ENCODE measurements at regions not wholly inside any gene's neighbourhood (a gene's known extent, or its start where the extent isn't known, plus 50 kb on each side); places are given as distances from the start of the nearest gene placed in this dataset.
"Not testable (repeated sequence)": the region's sequence is repeated elsewhere in the genome, so short reads cannot be mapped to it uniquely, and the experiment has no call there.

DNA sequence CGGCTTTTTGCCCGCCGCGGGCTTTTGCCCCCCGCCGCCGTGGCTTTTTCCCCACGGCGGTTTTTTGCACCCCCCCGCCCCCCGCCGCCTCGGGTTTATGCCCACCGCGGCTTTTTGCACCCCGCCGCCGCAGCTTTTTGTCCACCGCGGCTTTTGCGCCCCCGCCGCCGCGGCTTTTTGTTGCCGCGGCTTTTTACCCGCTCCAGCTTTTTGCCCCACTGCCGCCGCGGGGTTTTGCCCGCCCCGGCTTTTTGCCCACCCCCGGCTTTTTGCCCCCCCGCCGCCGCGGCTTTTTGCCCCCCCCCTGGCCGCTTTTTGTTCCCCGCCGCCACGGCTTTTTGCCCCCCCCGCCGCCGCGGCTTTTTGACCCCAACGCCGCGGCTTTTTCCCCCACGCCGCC lies 2785.8 kb downstream of the RPIA start:
- TF ChIP-seq EZH2 (IDR thresholded peaks at IDR 0.05; ENCODE audit: low read depth, unreplicated experiment); POLR2AphosphoS5 (IDR thresholded peaks at IDR 0.05; ENCODE audit: low read depth); CREB1 (CRISPR knock-in tag; IDR thresholded peaks at IDR 0.05; ENCODE audit: low read depth); JUNB (IDR thresholded peaks at IDR 0.05; ENCODE audit: unreplicated experiment); ZNF331 (CRISPR knock-in tag; IDR thresholded peaks at IDR 0.05; ENCODE audit: low read depth): not testable (repeated sequence)
- TF ChIP-seq, protein P1, sequence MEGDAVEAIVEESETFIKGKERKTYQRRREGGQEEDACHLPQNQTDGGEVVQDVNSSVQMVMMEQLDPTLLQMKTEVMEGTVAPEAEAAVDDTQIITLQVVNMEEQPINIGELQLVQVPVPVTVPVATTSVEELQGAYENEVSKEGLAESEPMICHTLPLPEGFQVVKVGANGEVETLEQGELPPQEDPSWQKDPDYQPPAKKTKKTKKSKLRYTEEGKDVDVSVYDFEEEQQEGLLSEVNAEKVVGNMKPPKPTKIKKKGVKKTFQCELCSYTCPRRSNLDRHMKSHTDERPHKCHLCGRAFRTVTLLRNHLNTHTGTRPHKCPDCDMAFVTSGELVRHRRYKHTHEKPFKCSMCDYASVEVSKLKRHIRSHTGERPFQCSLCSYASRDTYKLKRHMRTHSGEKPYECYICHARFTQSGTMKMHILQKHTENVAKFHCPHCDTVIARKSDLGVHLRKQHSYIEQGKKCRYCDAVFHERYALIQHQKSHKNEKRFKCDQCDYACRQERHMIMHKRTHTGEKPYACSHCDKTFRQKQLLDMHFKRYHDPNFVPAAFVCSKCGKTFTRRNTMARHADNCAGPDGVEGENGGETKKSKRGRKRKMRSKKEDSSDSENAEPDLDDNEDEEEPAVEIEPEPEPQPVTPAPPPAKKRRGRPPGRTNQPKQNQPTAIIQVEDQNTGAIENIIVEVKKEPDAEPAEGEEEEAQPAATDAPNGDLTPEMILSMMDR (conservative IDR thresholded peaks at IDR 0.05; ENCODE audit: low read depth in 2 of 2) = not testable (repeated sequence)
- TF ChIP-seq, protein P2, sequence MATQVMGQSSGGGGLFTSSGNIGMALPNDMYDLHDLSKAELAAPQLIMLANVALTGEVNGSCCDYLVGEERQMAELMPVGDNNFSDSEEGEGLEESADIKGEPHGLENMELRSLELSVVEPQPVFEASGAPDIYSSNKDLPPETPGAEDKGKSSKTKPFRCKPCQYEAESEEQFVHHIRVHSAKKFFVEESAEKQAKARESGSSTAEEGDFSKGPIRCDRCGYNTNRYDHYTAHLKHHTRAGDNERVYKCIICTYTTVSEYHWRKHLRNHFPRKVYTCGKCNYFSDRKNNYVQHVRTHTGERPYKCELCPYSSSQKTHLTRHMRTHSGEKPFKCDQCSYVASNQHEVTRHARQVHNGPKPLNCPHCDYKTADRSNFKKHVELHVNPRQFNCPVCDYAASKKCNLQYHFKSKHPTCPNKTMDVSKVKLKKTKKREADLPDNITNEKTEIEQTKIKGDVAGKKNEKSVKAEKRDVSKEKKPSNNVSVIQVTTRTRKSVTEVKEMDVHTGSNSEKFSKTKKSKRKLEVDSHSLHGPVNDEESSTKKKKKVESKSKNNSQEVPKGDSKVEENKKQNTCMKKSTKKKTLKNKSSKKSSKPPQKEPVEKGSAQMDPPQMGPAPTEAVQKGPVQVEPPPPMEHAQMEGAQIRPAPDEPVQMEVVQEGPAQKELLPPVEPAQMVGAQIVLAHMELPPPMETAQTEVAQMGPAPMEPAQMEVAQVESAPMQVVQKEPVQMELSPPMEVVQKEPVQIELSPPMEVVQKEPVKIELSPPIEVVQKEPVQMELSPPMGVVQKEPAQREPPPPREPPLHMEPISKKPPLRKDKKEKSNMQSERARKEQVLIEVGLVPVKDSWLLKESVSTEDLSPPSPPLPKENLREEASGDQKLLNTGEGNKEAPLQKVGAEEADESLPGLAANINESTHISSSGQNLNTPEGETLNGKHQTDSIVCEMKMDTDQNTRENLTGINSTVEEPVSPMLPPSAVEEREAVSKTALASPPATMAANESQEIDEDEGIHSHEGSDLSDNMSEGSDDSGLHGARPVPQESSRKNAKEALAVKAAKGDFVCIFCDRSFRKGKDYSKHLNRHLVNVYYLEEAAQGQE (IDR thresholded peaks at IDR 0.05; ENCODE audit: unreplicated experiment) = not testable (repeated sequence)

All from GM23338 (cell line).